ENCODE measurements at regions not wholly inside any gene's neighbourhood (a gene's known extent, or its start where the extent isn't known, plus 50 kb on each side); places are given as distances from the start of the nearest gene placed in this dataset.

DNA sequence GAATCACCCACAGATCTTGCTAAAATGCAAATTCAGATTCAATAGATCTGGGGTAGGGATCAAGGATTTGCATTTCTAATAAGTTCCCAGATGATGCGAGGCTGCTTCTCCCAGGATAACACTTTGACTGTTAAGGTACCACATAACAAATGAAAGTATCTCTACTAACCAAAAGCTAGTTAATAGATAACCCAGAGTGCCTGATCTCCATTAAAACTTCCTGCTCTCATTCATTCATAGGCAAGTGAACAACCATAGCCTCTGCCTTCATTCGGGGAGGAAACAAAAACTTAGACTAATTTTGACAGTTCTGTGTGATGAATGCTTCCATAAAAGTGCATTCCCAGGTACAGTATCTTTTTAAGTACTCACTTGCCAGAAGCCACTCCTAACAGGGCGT, 265.6 kb upstream of the BTBD3 start:
- TF ChIP-seq POLR2A (IDR thresholded peaks at IDR 0.05), result no peak
- TF ChIP-seq, protein P1, sequence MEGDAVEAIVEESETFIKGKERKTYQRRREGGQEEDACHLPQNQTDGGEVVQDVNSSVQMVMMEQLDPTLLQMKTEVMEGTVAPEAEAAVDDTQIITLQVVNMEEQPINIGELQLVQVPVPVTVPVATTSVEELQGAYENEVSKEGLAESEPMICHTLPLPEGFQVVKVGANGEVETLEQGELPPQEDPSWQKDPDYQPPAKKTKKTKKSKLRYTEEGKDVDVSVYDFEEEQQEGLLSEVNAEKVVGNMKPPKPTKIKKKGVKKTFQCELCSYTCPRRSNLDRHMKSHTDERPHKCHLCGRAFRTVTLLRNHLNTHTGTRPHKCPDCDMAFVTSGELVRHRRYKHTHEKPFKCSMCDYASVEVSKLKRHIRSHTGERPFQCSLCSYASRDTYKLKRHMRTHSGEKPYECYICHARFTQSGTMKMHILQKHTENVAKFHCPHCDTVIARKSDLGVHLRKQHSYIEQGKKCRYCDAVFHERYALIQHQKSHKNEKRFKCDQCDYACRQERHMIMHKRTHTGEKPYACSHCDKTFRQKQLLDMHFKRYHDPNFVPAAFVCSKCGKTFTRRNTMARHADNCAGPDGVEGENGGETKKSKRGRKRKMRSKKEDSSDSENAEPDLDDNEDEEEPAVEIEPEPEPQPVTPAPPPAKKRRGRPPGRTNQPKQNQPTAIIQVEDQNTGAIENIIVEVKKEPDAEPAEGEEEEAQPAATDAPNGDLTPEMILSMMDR (IDR thresholded peaks at IDR 0.05), result no peak
